GM21528 (cell line): ENCODE measurements at regions not wholly inside any gene's neighbourhood (a gene's known extent, or its start where the extent isn't known, plus 50 kb on each side); places are given as distances from the start of the nearest gene placed in this dataset.
"Not testable (repeated sequence)": the region's sequence is repeated elsewhere in the genome, so short reads cannot be mapped to it uniquely, and the experiment has no call there.

ENCODE experiments used
- ATAC-seq: cut with Tn5 transposase; IDR thresholded peaks from one replicate; pipeline ENCODE4 v1.9.1; 2021; ENCODE audit warnings: mild to moderate bottlenecking, moderate library complexity; ENCODE audit not compliant: unreplicated experiment, low FRiP score

- ATAC-seq: no peak
These were observed 125.4 kb upstream of the MYCN start for GRCh38 chr2:15814946-15815345.

DNA sequence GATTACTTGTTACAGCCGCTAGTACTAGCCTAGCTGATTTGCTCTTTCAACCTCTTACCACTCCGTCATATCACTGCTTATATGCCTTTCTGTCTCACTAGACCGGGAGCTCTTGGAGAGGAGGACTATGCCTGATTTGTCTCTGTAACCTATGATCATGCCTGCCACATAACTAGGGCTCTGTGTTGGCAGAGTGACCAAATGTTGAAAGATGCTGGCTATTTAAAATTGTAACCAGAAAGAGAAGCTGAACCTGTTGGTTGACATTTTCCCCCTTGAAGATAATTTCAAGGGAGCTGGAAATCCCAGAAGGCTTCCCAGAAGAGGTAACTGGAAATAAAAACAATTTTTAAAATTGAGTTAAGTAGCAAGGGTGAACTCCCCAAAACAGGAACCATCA lies 124.1 kb upstream of the MYCN start:
- ATAC-seq: no peak

DNA sequence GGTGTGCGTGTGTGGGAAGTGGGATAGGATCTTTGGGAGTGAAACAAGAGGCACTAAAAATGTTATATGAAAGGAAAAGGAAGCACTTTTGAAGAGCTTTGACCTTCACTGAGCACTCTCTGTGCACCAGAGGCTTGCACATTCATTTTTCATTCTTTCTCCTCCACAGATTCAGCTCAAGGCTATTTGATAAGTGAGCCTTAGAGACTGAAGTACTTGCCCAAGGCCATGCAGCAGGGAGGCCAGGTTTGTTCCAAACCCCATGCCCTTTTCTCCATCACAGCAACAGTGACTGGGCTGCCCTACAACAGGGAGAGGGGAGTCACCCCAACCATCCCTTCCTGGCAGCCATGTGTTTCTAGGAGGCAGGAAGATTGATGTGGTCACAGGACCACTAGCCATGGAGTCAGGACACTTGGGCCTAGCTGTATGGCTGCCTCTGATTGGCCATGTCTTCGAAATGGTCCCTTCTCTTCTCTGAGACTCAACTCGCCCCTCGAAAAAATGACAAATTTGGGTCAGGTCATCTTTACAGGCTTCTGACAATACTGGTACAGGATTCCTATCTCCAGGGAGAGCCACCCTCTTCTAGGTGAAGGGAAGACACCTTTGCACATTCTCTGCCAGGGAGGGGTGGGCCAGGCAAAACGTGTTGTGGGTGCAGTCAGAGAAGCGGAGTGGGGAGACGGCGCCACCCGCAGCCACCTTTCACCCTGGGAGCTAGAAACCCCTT lies 123.5 kb upstream of the MYCN start:
- no peak for ATAC-seq

GRCh38 chr2:15817748-15818147 lies 122.6 kb upstream of the MYCN start:
- no peak for ATAC-seq

- ATAC-seq: no peak
These were observed 122.0 kb upstream of the MYCN start for GRCh38 chr2:15818318-15818753.

GRCh38 chr2:15818881-15819280 lies 121.5 kb upstream of the MYCN start:
- ATAC-seq: no peak

- ATAC-seq: no peak
These were observed 120.6 kb upstream of the MYCN start for GRCh38 chr2:15819562-15820256.

GRCh38 chr2:15820257-15820566 lies 120.1 kb upstream of the MYCN start:
- no peak for ATAC-seq

DNA sequence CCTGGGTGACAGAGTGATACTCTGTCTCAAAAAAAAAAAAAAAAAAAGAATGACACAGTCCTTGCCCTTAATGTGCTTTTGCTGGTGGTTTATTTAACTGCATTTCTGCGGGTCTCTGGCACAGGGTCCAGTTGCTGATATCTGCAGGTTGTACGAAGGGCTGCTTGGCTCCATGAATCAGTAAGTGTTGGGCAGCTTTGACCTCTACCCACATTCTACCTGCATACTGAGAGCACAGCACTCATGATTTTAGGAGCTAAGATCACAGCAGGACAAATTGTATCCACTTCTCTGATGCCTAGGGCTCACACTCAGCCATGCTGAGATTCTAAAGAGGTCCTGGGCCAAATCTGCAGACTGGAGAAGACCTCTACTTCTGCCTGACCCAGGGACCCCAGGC lies 119.4 kb upstream of the MYCN start:
- no peak for ATAC-seq

DNA sequence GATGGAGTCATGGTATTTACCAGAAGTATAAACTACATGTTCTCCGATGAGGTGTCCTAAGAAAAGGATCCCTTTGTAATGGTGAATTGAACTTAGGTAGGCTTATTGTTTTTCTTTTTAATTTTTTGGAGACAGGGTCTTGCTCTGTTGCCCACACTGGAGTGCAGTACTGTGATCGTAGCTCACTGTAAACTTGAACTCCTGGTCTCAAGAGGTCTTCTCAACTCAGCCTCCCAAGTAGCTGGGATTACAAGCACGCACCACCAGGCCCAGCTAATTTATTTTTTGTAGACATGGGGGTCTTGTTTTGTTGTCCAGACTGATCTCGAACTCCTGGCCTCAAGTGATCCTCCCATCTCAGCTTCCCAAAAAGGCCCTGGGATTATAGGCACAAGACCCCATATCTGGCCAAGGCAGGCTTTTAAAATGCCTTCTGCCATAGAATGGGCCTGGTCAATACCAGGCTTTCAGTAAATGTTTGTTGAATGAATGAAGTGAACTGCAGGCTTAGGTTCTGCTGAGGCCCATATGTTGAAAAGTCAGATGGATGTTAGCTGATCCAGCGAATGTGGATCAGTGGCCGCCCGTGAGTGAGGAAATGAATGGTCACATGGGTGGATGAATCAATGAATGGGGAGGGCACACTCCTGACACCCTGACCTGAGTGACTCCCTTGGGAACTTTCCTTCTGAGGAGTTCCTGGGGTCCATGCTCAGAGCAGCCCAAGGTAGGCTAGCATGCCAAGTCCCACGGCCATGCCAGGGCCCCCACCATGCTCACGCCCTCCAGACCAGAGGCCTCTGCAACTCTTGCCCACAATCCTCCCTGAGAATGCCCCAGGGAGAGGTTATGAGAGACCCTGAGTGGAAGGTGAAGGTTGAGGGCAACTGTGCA lies 118.0 kb upstream of the MYCN start:
- ATAC-seq: no peak

- ATAC-seq: no peak
These were observed 116.6 kb upstream of the MYCN start for GRCh38 chr2:15823459-15824396.

DNA sequence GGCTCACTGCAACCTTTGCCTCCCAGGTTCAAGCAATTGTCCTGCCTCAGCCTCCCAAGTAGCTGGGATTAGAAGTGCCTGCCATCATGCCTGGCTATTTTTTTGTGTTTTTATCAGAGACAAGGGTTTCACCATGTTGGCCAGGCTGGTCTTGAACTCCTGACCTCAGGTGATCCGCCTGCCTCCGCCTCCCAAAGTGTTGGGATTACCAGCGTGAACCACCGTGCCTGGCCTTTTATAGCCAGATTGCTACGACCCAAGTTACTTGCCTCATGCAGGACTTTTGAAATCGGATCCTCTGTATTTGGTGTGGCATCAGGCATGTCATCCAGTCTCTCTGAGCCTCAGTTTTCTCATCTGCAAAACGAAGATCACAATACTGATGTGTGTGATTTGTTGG lies 115.9 kb upstream of the MYCN start:
- not testable (repeated sequence) for ATAC-seq

- no peak for ATAC-seq
These were observed 114.9 kb upstream of the MYCN start for GRCh38 chr2:15825276-15825980.

- ATAC-seq: no peak
These were observed 114.1 kb upstream of the MYCN start for GRCh38 chr2:15826273-15826717.

- ATAC-seq: no peak
These were observed 113.3 kb upstream of the MYCN start for GRCh38 chr2:15827001-15827400.

GRCh38 chr2:15828576-15828975 lies 111.8 kb upstream of the MYCN start:
- ATAC-seq: no peak

- no peak for ATAC-seq
These were observed 111.1 kb upstream of the MYCN start for GRCh38 chr2:15829091-15829801.

DNA sequence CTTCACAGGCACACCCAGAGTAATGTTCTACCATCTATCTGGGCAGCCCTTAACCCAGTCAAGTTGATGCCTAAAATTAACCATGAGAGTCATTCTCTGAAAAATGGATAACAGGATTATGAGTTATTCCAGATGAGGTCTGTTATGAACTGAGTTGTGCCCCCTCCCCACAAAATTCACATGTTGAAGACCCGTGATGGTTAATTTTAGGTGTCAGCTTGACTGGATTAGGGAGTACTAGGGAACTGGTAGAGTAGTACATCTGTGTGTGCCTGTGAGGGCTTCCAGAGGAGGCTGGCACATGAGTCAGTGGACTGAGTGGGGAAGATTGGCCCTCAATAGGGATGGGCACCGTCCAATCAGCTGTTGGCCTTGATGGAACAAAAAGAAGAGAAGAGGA lies 110.4 kb upstream of the MYCN start:
- ATAC-seq: no peak

DNA sequence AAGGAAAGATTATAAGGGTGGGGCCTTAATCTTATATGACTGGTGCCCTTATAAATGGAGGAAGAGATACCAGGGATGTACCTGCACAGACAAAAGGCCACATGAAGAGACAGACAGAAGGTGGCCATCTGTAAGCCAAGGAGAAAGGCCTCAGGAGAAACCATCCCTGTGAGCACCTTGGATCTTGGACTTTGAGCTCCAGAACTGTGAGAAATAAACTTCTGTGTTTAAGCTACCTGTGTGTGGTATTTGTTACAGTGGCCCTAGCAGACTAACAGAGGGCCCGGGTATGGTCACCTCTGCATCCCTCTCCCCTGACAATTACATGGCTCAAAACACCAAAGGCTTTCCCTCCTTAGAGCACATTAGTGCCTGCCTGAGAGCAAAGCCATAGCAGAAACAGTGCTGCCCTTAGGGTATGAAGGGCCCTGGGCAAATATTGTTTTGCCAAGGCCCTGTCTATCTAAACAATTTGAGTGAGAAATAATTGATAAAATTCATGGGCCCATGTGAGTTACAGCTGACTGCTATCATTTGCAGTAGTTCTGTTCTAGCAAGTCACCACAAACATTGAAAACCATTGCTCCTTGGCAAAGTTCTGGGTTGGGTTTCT lies 109.3 kb upstream of the MYCN start:
- no peak for ATAC-seq
